ENCODE measurements at regions not wholly inside any gene's neighbourhood (a gene's known extent, or its start where the extent isn't known, plus 50 kb on each side); places are given as distances from the start of the nearest gene placed in this dataset.
A peak's percentile ranks its signal among the peaks of the same experiment; 100 is the strongest.

- TF ChIP-seq, protein P1, sequence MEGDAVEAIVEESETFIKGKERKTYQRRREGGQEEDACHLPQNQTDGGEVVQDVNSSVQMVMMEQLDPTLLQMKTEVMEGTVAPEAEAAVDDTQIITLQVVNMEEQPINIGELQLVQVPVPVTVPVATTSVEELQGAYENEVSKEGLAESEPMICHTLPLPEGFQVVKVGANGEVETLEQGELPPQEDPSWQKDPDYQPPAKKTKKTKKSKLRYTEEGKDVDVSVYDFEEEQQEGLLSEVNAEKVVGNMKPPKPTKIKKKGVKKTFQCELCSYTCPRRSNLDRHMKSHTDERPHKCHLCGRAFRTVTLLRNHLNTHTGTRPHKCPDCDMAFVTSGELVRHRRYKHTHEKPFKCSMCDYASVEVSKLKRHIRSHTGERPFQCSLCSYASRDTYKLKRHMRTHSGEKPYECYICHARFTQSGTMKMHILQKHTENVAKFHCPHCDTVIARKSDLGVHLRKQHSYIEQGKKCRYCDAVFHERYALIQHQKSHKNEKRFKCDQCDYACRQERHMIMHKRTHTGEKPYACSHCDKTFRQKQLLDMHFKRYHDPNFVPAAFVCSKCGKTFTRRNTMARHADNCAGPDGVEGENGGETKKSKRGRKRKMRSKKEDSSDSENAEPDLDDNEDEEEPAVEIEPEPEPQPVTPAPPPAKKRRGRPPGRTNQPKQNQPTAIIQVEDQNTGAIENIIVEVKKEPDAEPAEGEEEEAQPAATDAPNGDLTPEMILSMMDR (conservative IDR thresholded peaks at IDR 0.05; ENCODE audit: low read depth, low read length): 0 out of 2 replicates have a peak, but pooled peaks have one; percentile 27
- TF ChIP-seq EZH2phosphoT487 (IDR thresholded peaks at IDR 0.05; ENCODE audit: borderline replicate concordance, low read length) (no peak), EZH2 (IDR thresholded peaks at IDR 0.05; ENCODE audit: low read length, unreplicated experiment) (no peak)
Measured at GRCh38 chr15:31461911-31462480, 135.4 kb downstream of the KLF13 start.

Measured in PC-3 (cell line).